GM12865 (cell line): ENCODE measurements at regions not wholly inside any gene's neighbourhood (a gene's known extent, or its start where the extent isn't known, plus 50 kb on each side); places are given as distances from the start of the nearest gene placed in this dataset.
A peak's percentile ranks its signal among the peaks of the same experiment; 100 is the strongest.

Source experiments
- DNase-seq: peaks from one replicate; pipeline ENCODE4 v3.0.0; 2010; ENCODE audit warnings: low read depth
- H3K4me3 ChIP-seq: 2 replicates; pipeline ENCODE4 v1.5.1; 2011; ENCODE audit warnings: mild to moderate bottlenecking, low read depth, low read length, control low read depth
- TF ChIP-seq, protein P1 (sequence below): IDR thresholded peaks from 2 replicates; pipeline ENCODE4 v1.5.1; 2011; ENCODE audit warnings: low read length, control low read depth, low read depth, inconsistent platforms; ENCODE audit not compliant: insufficient read depth; ENCODE audit errors: missing control alignments

- DNase-seq: no peak
- H3K4me3 ChIP-seq: no peak overlapping the region
- TF ChIP-seq, protein P1, sequence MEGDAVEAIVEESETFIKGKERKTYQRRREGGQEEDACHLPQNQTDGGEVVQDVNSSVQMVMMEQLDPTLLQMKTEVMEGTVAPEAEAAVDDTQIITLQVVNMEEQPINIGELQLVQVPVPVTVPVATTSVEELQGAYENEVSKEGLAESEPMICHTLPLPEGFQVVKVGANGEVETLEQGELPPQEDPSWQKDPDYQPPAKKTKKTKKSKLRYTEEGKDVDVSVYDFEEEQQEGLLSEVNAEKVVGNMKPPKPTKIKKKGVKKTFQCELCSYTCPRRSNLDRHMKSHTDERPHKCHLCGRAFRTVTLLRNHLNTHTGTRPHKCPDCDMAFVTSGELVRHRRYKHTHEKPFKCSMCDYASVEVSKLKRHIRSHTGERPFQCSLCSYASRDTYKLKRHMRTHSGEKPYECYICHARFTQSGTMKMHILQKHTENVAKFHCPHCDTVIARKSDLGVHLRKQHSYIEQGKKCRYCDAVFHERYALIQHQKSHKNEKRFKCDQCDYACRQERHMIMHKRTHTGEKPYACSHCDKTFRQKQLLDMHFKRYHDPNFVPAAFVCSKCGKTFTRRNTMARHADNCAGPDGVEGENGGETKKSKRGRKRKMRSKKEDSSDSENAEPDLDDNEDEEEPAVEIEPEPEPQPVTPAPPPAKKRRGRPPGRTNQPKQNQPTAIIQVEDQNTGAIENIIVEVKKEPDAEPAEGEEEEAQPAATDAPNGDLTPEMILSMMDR: no peak
Observed at GRCh38 chr18:67301592-67301991, 214.9 kb downstream of the DSEL start.

- TF ChIP-seq, protein P1: no peak
- DNase-seq: peak; percentile 6
- H3K4me3 ChIP-seq: no peak overlapping the region
Observed at GRCh38 chr18:67300498-67300897, 216.0 kb downstream of the DSEL start.

DNA sequence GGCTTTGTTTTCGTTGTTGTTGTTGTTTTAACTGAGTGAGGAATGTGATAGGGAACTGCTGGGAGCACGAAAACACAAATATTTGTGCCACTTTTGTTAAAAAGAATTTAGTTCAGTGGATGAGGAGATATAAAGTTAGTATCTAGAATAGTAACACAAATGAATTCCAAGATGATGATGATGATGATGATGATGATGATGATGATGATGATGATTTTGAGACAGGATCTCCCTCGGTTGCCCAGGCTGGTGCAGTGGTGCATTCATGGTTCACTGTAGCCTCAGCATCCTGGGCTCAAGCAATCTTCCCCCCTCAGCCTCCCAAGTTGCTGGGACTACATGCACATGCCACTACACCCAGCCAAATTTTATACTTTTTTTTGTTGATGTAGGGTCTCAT, 223.7 kb downstream of the DSEL start:
- H3K4me3 ChIP-seq: no peak overlapping the region
- DNase-seq: no peak
- TF ChIP-seq, protein P1: no peak

GRCh38 chr18:67290421-67290820, 226.1 kb downstream of the DSEL start:
- no peak for DNase-seq
- TF ChIP-seq, protein P1: no peak
- H3K4me3 ChIP-seq: no peak overlapping the region

DNA sequence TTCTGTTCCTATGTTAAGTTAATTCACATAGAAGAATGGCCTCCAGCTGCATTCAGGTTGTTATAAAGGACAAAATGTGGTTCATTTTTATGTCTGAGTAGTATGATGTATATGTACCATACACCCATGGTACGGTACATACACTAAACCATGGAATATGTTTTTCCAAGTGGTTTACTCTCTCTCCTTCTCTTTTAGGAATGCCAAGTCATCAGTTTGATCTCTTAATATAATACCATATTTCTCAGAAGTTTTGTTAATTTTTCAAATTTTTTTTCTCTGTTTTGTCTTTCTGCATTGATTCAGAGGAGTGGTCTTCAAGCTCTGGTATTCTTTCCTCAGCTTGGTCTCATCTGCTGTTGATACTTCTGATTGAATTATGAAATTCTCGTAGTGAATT, 230.9 kb downstream of the DSEL start:
- DNase-seq: no peak
- no peak overlapping the region for H3K4me3 ChIP-seq
- TF ChIP-seq, protein P1: no peak

DNA sequence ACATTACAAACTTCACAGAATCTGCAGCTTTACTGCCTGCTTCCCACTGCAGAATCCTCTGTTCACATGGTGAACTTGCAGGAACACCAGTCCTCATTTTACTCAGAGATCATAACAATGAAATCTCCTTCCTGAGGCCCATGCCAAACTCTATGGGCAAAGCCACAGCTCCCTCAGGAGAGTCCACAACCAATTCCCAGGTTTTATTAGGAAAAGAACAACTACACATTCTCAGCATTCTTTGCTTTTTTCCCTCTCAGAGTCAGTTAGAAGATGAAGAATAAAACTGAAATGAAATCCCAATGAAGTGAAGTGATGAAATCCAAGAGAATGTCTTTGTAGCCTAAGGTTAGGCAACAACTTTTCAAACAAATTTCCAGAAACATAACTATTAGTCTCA, 233.7 kb downstream of the DSEL start:
- no peak for DNase-seq

GRCh38 chr18:67281746-67282145, 234.8 kb downstream of the DSEL start:
- no peak for DNase-seq

More for the DNA sequence above, 233.7 kb downstream of the DSEL start:
- TF ChIP-seq, protein P1: no peak
- no peak overlapping the region for H3K4me3 ChIP-seq

More at GRCh38 chr18:67281746-67282145, 234.8 kb downstream of the DSEL start:
- no peak overlapping the region for H3K4me3 ChIP-seq
- TF ChIP-seq, protein P1: no peak
